ENCODE measurements at regions not wholly inside any gene's neighbourhood (a gene's known extent, or its start where the extent isn't known, plus 50 kb on each side); places are given as distances from the start of the nearest gene placed in this dataset.

- H3K27ac ChIP-seq, result no peak overlapping the region
- TF ChIP-seq EP300 (IDR thresholded peaks at IDR 0.05), result no peak
- no peak for TF ChIP-seq CTCF (IDR thresholded peaks at IDR 0.05)
- no peak for TF ChIP-seq POLR2A (IDR thresholded peaks at IDR 0.05)
- no peak for TF ChIP-seq POLR2AphosphoS5 (IDR thresholded peaks at IDR 0.05)
- no peak overlapping the region for H3K4me3 ChIP-seq
- H3K9me3 ChIP-seq, result no peaks in the 10 kb centered on the region
- 53% methylated on average over 2 of the region's 2 CpGs for WGBS
- no peaks in the 10 kb centered on the region for H3K36me3 ChIP-seq
- DNase-seq (ENCODE audit: low spot score in 2 of 2), result no peak
- no peaks in the 10 kb centered on the region for H3K4me1 ChIP-seq
- no peaks in the 10 kb centered on the region for H3K27me3 ChIP-seq
Observed at GRCh38 chr1:60678802-60679201, 403.6 kb upstream of the NFIA start.

GRCh38 chr1:60678391-60678790 lies 404.0 kb upstream of the NFIA start:
- Histone ChIP-seq H3K36me3 (no peaks in the 10 kb centered on the region), H3K27ac (no peak overlapping the region), H3K4me1 (no peaks in the 10 kb centered on the region), H3K4me3 (no peak overlapping the region), H3K9me3 (no peaks in the 10 kb centered on the region), H3K27me3 (no peaks in the 10 kb centered on the region)
- TF ChIP-seq POLR2AphosphoS5 (IDR thresholded peaks at IDR 0.05) (no peak), EP300 (IDR thresholded peaks at IDR 0.05) (no peak), CTCF (IDR thresholded peaks at IDR 0.05) (no peak), POLR2A (IDR thresholded peaks at IDR 0.05) (no peak)
- 85% methylated on average over 3 of the region's 3 CpGs for WGBS
- no peak for DNase-seq (ENCODE audit: low spot score in 2 of 2)

GRCh38 chr1:60672449-60672848 lies 409.9 kb upstream of the NFIA start:
- Histone ChIP-seq H3K36me3 (no peaks in the 10 kb centered on the region), H3K27me3 (no peaks in the 10 kb centered on the region), H3K27ac (no peak overlapping the region), H3K9me3 (no peaks in the 10 kb centered on the region), H3K4me3 (no peak overlapping the region), H3K4me1 (no peaks in the 10 kb centered on the region)
- no peak for DNase-seq (ENCODE audit: low spot score in 2 of 2)
- TF ChIP-seq POLR2AphosphoS5 (IDR thresholded peaks at IDR 0.05), result no peak
- TF ChIP-seq POLR2A (IDR thresholded peaks at IDR 0.05), result no peak
- no peak for TF ChIP-seq CTCF (IDR thresholded peaks at IDR 0.05)
- no peak for TF ChIP-seq EP300 (IDR thresholded peaks at IDR 0.05)
- WGBS, result 89% methylated on average over 2 of the region's 2 CpGs

GRCh38 chr1:60670302-60670701 lies 412.1 kb upstream of the NFIA start:
- WGBS, result 92% methylated on average over 4 of the region's 4 CpGs
- Histone ChIP-seq H3K9me3 (no peaks in the 10 kb centered on the region), H3K4me1 (no peaks in the 10 kb centered on the region), H3K27ac (no peak overlapping the region), H3K27me3 (no peaks in the 10 kb centered on the region), H3K4me3 (no peak overlapping the region), H3K36me3 (no peaks in the 10 kb centered on the region)
- no peak for DNase-seq (ENCODE audit: low spot score in 2 of 2)
- TF ChIP-seq POLR2AphosphoS5 (IDR thresholded peaks at IDR 0.05) (no peak), CTCF (IDR thresholded peaks at IDR 0.05) (no peak), EP300 (IDR thresholded peaks at IDR 0.05) (no peak), POLR2A (IDR thresholded peaks at IDR 0.05) (no peak)

- TF ChIP-seq POLR2A (IDR thresholded peaks at IDR 0.05) (no peak), POLR2AphosphoS5 (IDR thresholded peaks at IDR 0.05) (no peak), EP300 (IDR thresholded peaks at IDR 0.05) (no peak), CTCF (IDR thresholded peaks at IDR 0.05) (no peak)
- 86% methylated on average over 8 of the region's 8 CpGs for WGBS
Observed at GRCh38 chr1:60668585-60668984, 413.8 kb upstream of the NFIA start.

More at GRCh38 chr1:60668585-60668984, 413.8 kb upstream of the NFIA start:
- Histone ChIP-seq H3K27ac (no peak overlapping the region), H3K36me3 (no peaks in the 10 kb centered on the region), H3K4me1 (no peaks in the 10 kb centered on the region), H3K4me3 (no peak overlapping the region), H3K9me3 (no peaks in the 10 kb centered on the region), H3K27me3 (no peaks in the 10 kb centered on the region)
- no peak for DNase-seq (ENCODE audit: low spot score in 2 of 2)

Data from suprapubic skin (tissue), 4 donors.